ENCODE measurements at regions not wholly inside any gene's neighbourhood (a gene's known extent, or its start where the extent isn't known, plus 50 kb on each side); places are given as distances from the start of the nearest gene placed in this dataset.

GRCh38 chr4:137129845-137130244, 402.4 kb downstream of the PCDH18 start:
- no peaks in the 10 kb centered on the region for H3K4me1 ChIP-seq (ENCODE audit: control insufficient read depth, insufficient read depth, low read length, poor library complexity, severe bottlenecking)
- Mint-ChIP-seq H3K27me3 (no peaks in the 10 kb centered on the region), H3K27ac (no peak overlapping the region), H3K4me3 (no peak overlapping the region), H3K36me3 (no peaks in the 10 kb centered on the region), H3K9me3 (peaks cover 2 to 11% (median 6%) of the 10 kb centered on the region in 7 donors), H3K4me1 (peaks cover 0 to 4% (median 0%) of the 10 kb centered on the region in 4 donors)
- H3K4me3 ChIP-seq (ENCODE audit: low read depth, low read length), result no peak overlapping the region
- H3K27ac ChIP-seq (ENCODE audit: insufficient read depth, low read length, poor library complexity, severe bottlenecking), result no peak overlapping the region
- H3K9me3 ChIP-seq (ENCODE audit: control insufficient read depth in 2 of 2, low read length in 2 of 2), result no peaks in the 10 kb centered on the region
- no peak for ATAC-seq (ENCODE audit: low read depth in 2 of 2)
- DNase-seq, result no peak
- no peaks in the 10 kb centered on the region for H3K36me3 ChIP-seq (ENCODE audit: control insufficient read depth, insufficient read depth, low read length)
- no peaks in the 10 kb centered on the region for H3K27me3 ChIP-seq (ENCODE audit: control insufficient read depth, insufficient read depth, low read length)

- DNase-seq (no peak), ATAC-seq (ENCODE audit: low read depth in 2 of 2) (no peak)
- Mint-ChIP-seq H3K27ac (no peak overlapping the region), H3K36me3 (no peaks in the 10 kb centered on the region), H3K27me3 (no peaks in the 10 kb centered on the region), H3K4me3 (no peak overlapping the region), H3K4me1 (peaks cover 0 to 4% (median 0%) of the 10 kb centered on the region in 4 donors), H3K9me3 (peaks cover 2 to 11% (median 6%) of the 10 kb centered on the region in 7 donors)
- no peaks in the 10 kb centered on the region for H3K4me1 ChIP-seq (ENCODE audit: control insufficient read depth, insufficient read depth, low read length, poor library complexity, severe bottlenecking)
- H3K27me3 ChIP-seq (ENCODE audit: control insufficient read depth, insufficient read depth, low read length), result no peaks in the 10 kb centered on the region
- H3K4me3 ChIP-seq (ENCODE audit: low read depth, low read length), result no peak overlapping the region
- no peaks in the 10 kb centered on the region for H3K36me3 ChIP-seq (ENCODE audit: control insufficient read depth, insufficient read depth, low read length)
- H3K9me3 ChIP-seq (ENCODE audit: control insufficient read depth in 2 of 2, low read length in 2 of 2), result no peaks in the 10 kb centered on the region
- no peak overlapping the region for H3K27ac ChIP-seq (ENCODE audit: insufficient read depth, low read length, poor library complexity, severe bottlenecking)
Observed at GRCh38 chr4:137129441-137129840, 402.9 kb downstream of the PCDH18 start.

DNA sequence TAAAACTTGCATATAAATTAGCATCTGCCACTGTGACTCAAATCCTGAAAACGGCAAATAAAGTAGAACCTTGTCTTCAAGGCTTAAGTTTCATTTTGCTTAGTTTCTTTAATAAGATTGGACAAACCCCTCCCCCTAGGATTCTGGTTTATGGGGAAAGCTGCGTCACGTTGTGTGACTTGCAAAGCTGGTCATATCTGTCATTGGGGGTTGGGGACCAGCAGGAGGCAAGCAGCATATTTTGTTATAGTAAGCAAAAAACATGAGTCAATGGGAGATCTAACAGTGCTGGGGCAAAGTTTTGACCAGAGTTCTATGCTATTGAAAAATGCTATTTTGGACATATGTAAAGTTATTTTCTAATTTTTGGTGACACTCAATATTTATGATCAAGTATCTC, 407.3 kb downstream of the PCDH18 start:
- no peak overlapping the region for H3K4me3 ChIP-seq (ENCODE audit: low read depth, low read length)
- no peak overlapping the region for H3K27ac ChIP-seq (ENCODE audit: insufficient read depth, low read length, poor library complexity, severe bottlenecking)
- no peaks in the 10 kb centered on the region for H3K9me3 ChIP-seq (ENCODE audit: control insufficient read depth in 2 of 2, low read length in 2 of 2)
- H3K27me3 ChIP-seq (ENCODE audit: control insufficient read depth, insufficient read depth, low read length), result no peaks in the 10 kb centered on the region
- peaks cover 0 to 4% (median 0%) of the 10 kb centered on the region in 4 donors for H3K4me1 Mint-ChIP-seq
- no peak overlapping the region for H3K27ac Mint-ChIP-seq
- no peaks in the 10 kb centered on the region for H3K4me1 ChIP-seq (ENCODE audit: control insufficient read depth, insufficient read depth, low read length, poor library complexity, severe bottlenecking)
- no peaks in the 10 kb centered on the region for H3K36me3 ChIP-seq (ENCODE audit: control insufficient read depth, insufficient read depth, low read length)
- H3K27me3 Mint-ChIP-seq, result no peaks in the 10 kb centered on the region
- H3K9me3 Mint-ChIP-seq, result peaks cover 0 to 8% (median 5%) of the 10 kb centered on the region in 7 donors
- DNase-seq, result no peak
- no peak overlapping the region for H3K4me3 Mint-ChIP-seq
- no peak for ATAC-seq (ENCODE audit: low read depth in 2 of 2)
- no peaks in the 10 kb centered on the region for H3K36me3 Mint-ChIP-seq

DNA sequence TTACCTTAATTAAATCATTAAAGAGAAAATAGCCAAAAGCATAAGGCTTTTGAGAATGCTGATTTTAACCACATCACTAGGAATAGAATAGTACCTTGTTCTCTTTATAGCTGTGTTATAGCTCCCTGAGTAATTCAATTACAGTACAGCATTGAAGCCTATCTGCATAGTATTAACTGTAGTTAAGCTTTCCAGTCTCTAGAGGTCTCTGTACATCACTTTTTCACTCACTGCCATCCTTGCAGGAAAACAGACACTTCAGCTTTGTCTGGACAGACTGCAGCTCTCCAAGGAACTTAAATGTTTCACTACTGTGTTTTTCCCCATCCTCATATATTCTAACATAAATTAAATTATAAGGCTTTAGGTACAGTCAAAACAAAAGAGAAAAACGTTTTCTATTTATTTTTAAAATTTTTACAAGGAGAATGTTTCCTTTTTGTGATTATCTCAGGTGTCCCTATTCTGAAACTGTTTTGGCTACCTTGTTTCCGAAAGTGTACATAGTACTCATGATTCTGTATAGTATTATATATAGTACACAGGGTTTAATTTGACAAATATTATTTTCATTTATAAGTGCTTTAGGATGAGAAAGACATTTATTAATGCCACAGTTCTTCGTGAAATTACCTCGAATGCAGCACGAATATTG, 407.9 kb downstream of the PCDH18 start:
- Mint-ChIP-seq H3K4me1 (peaks cover 0 to 3% (median 0%) of the 10 kb centered on the region in 4 donors), H3K27me3 (no peaks in the 10 kb centered on the region), H3K27ac (no peak overlapping the region), H3K4me3 (no peak overlapping the region), H3K36me3 (no peaks in the 10 kb centered on the region), H3K9me3 (peaks cover 0 to 7% (median 3%) of the 10 kb centered on the region in 7 donors)
- Histone ChIP-seq H3K36me3 (ENCODE audit: control insufficient read depth, insufficient read depth, low read length) (no peaks in the 10 kb centered on the region), H3K4me3 (ENCODE audit: low read depth, low read length) (no peak overlapping the region), H3K9me3 (ENCODE audit: control insufficient read depth in 2 of 2, low read length in 2 of 2) (no peaks in the 10 kb centered on the region), H3K4me1 (ENCODE audit: control insufficient read depth, insufficient read depth, low read length, poor library complexity, severe bottlenecking) (no peaks in the 10 kb centered on the region), H3K27me3 (ENCODE audit: control insufficient read depth, insufficient read depth, low read length) (no peaks in the 10 kb centered on the region), H3K27ac (ENCODE audit: insufficient read depth, low read length, poor library complexity, severe bottlenecking) (no peak overlapping the region)
- DNase-seq (no peak), ATAC-seq (ENCODE audit: low read depth in 2 of 2) (no peak)

DNA sequence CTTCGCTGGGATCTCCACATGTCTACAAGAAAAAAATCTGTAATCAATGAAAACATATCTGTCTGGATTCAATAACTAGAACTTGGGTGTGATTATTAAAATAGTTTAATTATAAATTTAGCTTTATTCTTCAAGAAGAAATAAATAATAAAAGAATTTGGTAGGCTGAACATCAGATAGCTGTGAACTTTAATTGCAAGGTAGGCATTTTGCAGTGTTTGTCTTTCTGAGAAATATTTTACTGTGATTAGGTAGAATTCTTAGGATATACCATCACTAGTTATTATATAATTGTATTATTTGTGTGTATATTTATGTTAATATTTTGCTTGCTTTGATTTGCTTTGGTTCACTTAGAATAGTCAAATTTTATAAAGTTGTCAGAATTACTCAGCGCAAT, 409.4 kb downstream of the PCDH18 start:
- ATAC-seq (ENCODE audit: low read depth in 2 of 2) (no peak), DNase-seq (no peak)
- H3K27me3 Mint-ChIP-seq, result no peaks in the 10 kb centered on the region
- H3K4me3 Mint-ChIP-seq, result no peak overlapping the region
- H3K4me1 ChIP-seq (ENCODE audit: control insufficient read depth, insufficient read depth, low read length, poor library complexity, severe bottlenecking), result no peaks in the 10 kb centered on the region
- H3K36me3 Mint-ChIP-seq, result no peaks in the 10 kb centered on the region
- peaks cover 0 to 6% (median 4%) of the 10 kb centered on the region in 7 donors for H3K9me3 Mint-ChIP-seq
- no peaks in the 10 kb centered on the region for H3K4me1 Mint-ChIP-seq
- no peaks in the 10 kb centered on the region for H3K27me3 ChIP-seq (ENCODE audit: control insufficient read depth, insufficient read depth, low read length)
- no peak overlapping the region for H3K27ac ChIP-seq (ENCODE audit: insufficient read depth, low read length, poor library complexity, severe bottlenecking)
- no peaks in the 10 kb centered on the region for H3K9me3 ChIP-seq (ENCODE audit: control insufficient read depth in 2 of 2, low read length in 2 of 2)
- no peak overlapping the region for H3K4me3 ChIP-seq (ENCODE audit: low read depth, low read length)
- no peak overlapping the region for H3K27ac Mint-ChIP-seq
- no peaks in the 10 kb centered on the region for H3K36me3 ChIP-seq (ENCODE audit: control insufficient read depth, insufficient read depth, low read length)

GRCh38 chr4:137116144-137116543, 416.1 kb downstream of the PCDH18 start:
- Histone ChIP-seq H3K4me1 (ENCODE audit: control insufficient read depth, insufficient read depth, low read length, poor library complexity, severe bottlenecking) (no peaks in the 10 kb centered on the region), H3K36me3 (ENCODE audit: control insufficient read depth, insufficient read depth, low read length) (no peaks in the 10 kb centered on the region), H3K27ac (ENCODE audit: insufficient read depth, low read length, poor library complexity, severe bottlenecking) (no peak overlapping the region), H3K9me3 (ENCODE audit: control insufficient read depth in 2 of 2, low read length in 2 of 2) (no peaks in the 10 kb centered on the region), H3K27me3 (ENCODE audit: control insufficient read depth, insufficient read depth, low read length) (no peaks in the 10 kb centered on the region), H3K4me3 (ENCODE audit: low read depth, low read length) (no peak overlapping the region)
- Mint-ChIP-seq H3K36me3 (no peaks in the 10 kb centered on the region), H3K4me3 (no peak overlapping the region), H3K27ac (no peak overlapping the region), H3K9me3 (peaks cover 0 to 8% (median 5%) of the 10 kb centered on the region in 7 donors), H3K4me1 (no peaks in the 10 kb centered on the region), H3K27me3 (no peaks in the 10 kb centered on the region)
- DNase-seq (no peak), ATAC-seq (ENCODE audit: low read depth in 2 of 2) (no peak)

DNA sequence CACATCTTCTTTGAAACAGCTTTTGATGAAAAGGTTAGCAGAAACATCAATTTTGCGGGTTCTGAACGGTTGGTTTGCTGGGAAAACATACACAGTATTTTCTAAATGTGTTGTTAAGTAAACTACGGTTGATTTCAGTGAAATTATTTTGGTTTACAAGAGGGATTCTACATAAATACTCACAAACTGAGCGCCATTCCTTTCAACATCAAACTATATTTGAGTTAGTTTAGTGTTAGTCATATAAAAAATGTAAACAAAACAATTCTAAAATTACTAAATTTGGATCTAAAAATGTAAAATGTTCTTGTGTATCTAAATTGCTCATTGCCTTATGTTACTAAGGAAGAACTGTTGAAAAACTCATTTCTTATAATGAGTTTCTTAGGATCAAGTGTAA, 425.6 kb downstream of the PCDH18 start:
- ATAC-seq (ENCODE audit: low read depth in 2 of 2) (no peak), DNase-seq (no peak)
- H3K4me1 Mint-ChIP-seq, result no peaks in the 10 kb centered on the region
- no peaks in the 10 kb centered on the region for H3K4me1 ChIP-seq (ENCODE audit: control insufficient read depth, insufficient read depth, low read length, poor library complexity, severe bottlenecking)
- H3K27me3 Mint-ChIP-seq, result no peaks in the 10 kb centered on the region
- H3K27ac ChIP-seq (ENCODE audit: insufficient read depth, low read length, poor library complexity, severe bottlenecking), result no peak overlapping the region
- H3K27me3 ChIP-seq (ENCODE audit: control insufficient read depth, insufficient read depth, low read length), result no peaks in the 10 kb centered on the region
- H3K9me3 Mint-ChIP-seq, result peaks cover 0 to 6% (median 2%) of the 10 kb centered on the region in 7 donors
- no peak overlapping the region for H3K27ac Mint-ChIP-seq
- H3K4me3 ChIP-seq (ENCODE audit: low read depth, low read length), result no peak overlapping the region
- no peak overlapping the region for H3K4me3 Mint-ChIP-seq
- no peaks in the 10 kb centered on the region for H3K36me3 Mint-ChIP-seq
- H3K9me3 ChIP-seq (ENCODE audit: control insufficient read depth in 2 of 2, low read length in 2 of 2), result peaks cover 0 to 7% of the 10 kb centered on the region in 2 experiments
- H3K36me3 ChIP-seq (ENCODE audit: control insufficient read depth, insufficient read depth, low read length), result no peaks in the 10 kb centered on the region

DNA sequence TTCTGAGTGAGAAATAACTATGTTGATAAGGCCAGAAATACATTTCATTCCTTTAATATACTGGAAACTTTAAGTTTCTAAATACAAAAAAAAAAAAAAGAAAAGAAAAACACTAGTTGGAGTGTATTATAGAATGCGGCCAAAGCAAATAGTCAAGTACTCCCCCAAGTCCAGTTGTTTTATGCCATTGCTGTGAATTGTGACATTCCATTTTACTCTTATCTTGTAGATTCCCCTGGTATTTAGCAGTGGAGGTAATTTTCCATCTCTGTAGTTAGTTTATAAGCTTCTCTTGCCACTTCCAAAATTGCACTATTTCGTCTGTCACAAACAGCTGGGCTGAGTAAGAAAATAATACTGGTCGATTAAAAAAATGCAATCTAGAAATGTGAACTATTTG, 426.0 kb downstream of the PCDH18 start:
- Mint-ChIP-seq H3K27me3 (no peaks in the 10 kb centered on the region), H3K4me1 (no peaks in the 10 kb centered on the region), H3K36me3 (no peaks in the 10 kb centered on the region), H3K4me3 (no peak overlapping the region), H3K9me3 (peaks cover 0 to 6% (median 2%) of the 10 kb centered on the region in 7 donors), H3K27ac (no peak overlapping the region)
- no peaks in the 10 kb centered on the region for H3K27me3 ChIP-seq (ENCODE audit: control insufficient read depth, insufficient read depth, low read length)
- DNase-seq (no peak), ATAC-seq (ENCODE audit: low read depth in 2 of 2) (no peak)
- H3K36me3 ChIP-seq (ENCODE audit: control insufficient read depth, insufficient read depth, low read length), result no peaks in the 10 kb centered on the region
- H3K27ac ChIP-seq (ENCODE audit: insufficient read depth, low read length, poor library complexity, severe bottlenecking), result no peak overlapping the region
- peaks cover 0 to 7% of the 10 kb centered on the region in 2 experiments for H3K9me3 ChIP-seq (ENCODE audit: control insufficient read depth in 2 of 2, low read length in 2 of 2)
- no peak overlapping the region for H3K4me3 ChIP-seq (ENCODE audit: low read depth, low read length)
- H3K4me1 ChIP-seq (ENCODE audit: control insufficient read depth, insufficient read depth, low read length, poor library complexity, severe bottlenecking), result no peaks in the 10 kb centered on the region

All from CD4-positive, CD25-positive, alpha-beta regulatory T cell (primary cell).